ENCODE measurements at regions not wholly inside any gene's neighbourhood (a gene's known extent, or its start where the extent isn't known, plus 50 kb on each side); places are given as distances from the start of the nearest gene placed in this dataset.

DNA sequence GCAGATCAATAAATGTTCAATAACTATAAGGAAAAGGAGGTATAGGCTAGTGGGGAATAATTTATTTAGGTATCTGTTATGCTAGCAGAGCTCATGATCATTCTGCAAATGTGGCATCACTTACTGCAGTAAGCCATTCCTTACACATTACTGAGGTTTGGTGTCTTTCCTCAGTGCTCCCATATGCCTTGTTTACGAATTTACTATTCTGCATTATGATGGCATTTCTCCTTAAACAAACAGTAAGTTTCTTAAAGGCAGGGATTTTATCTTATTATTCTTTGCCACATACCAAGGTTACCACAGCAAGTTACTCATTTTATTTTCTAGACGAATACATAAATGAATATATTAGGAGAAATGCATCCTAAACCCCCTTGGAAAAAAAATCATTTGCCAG lies 88.4 kb downstream of the DSEL start:
- no peak for DNase-seq (ENCODE audit: low spot score)
- ATAC-seq (ENCODE audit: low FRiP score): no peak
- TF ChIP-seq CTCF (IDR thresholded peaks at IDR 0.05): no peak

DNA sequence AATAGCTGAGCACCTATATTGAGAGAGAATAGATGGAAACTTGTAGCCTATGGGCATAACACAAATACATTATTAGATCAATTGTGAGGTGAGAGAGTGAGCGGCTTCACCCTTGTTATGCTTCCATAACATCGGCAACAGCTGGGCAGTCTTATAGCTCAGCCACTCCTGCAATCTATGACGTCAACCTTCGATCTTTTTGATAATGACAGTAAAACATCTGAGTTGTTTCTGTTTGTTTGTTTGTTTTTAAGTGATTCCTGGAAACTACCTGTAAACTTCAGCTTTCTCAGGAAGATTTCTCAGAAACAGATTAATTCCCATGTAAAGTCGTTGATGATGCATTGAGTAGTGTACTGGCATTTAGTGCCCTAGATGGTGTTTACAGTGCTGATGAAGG lies 90.0 kb downstream of the DSEL start:
- no peak for TF ChIP-seq CTCF (IDR thresholded peaks at IDR 0.05)
- DNase-seq (ENCODE audit: low spot score) (no peak), ATAC-seq (ENCODE audit: low FRiP score) (no peak)

GRCh38 chr18:67425672-67426071 lies 90.8 kb downstream of the DSEL start:
- ATAC-seq (ENCODE audit: low FRiP score) (no peak), DNase-seq (ENCODE audit: low spot score) (no peak)
- no peak for TF ChIP-seq CTCF (IDR thresholded peaks at IDR 0.05)

- no peak for TF ChIP-seq CTCF (IDR thresholded peaks at IDR 0.05)
- no peak for DNase-seq (ENCODE audit: low spot score)
- ATAC-seq (ENCODE audit: low FRiP score): no peak
Observed at GRCh38 chr18:67421651-67422050, 94.9 kb downstream of the DSEL start.

DNA sequence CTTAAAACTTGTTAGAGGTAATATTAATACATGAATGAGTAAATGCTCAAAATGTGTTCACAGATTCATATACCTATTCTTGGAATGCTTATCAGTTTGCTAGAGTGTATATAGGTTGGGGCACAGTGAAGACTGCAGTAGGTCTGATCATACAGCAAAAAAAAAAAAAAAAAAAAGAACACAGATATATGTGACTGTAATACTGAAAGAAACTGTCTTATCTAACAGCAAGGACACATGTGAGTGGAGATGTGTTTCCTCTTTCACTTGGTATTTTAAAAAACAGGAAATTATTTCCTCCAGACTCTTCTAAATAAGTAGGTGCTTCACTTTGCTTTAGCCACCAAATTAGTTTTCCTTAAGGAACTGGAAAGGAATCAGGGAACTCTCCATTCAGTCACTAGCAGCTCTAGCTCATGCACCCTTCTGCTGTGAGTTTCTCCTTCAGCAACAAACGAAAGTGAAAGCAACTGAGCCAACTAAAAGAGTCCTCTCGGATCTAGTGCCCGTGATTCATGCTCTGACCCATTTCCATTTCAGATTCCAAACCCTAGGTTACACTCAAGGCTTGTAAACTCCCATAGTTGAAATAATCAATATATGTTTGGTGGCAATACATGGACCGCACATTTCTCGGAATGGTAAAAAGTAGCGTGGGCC lies 98.5 kb downstream of the DSEL start:
- DNase-seq (ENCODE audit: low spot score) (no peak), ATAC-seq (ENCODE audit: low FRiP score) (peak; percentile 89)
- TF ChIP-seq CTCF (IDR thresholded peaks at IDR 0.05): no peak

DNA sequence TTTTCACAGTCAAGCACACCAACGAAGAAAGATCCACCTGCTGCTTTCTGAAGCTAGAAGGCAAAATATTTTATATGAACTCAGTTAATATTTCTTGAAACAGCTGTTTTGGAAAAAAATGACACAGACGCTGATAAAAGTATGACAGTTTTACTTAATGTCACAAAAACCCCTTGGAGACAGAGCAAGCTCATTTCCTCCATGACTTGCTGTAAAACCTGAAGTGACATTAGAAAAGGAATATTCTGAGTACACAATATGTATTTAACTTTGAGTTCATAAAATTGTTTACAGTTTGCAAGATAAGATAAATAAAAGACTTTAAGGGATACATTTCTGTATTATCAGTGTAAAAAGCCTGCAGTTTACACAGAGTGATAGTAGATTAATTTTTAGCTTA lies 105.4 kb downstream of the DSEL start:
- TF ChIP-seq CTCF (IDR thresholded peaks at IDR 0.05): no peak
- no peak for DNase-seq (ENCODE audit: low spot score)
- ATAC-seq (ENCODE audit: low FRiP score): no peak
